A549 (cell line): ENCODE measurements at regions not wholly inside any gene's neighbourhood (a gene's known extent, or its start where the extent isn't known, plus 50 kb on each side); places are given as distances from the start of the nearest gene placed in this dataset.

Experiments used
- ATAC-seq, 2 experiments: fragments of 200-7000 bp in 1 of 2; fragments of >200 bp in 1 of 2; cut with Nextera tagmentation in 1 of 2; cut with Tn5 transposase in 1 of 2; 3 replicates each; pipeline versions ENCODE4 v1.8.0 to v1.9.1; 2018 to 2020; ENCODE audit warnings: mild to moderate bottlenecking in 1 of 2, moderate library complexity in 1 of 2
- CTCF ChIA-PET: fragments of 300-600 bp; sonication (Branson Sonifier 250); formaldehyde crosslinking; extraction: SDS; loops from one replicate; lab custom pipeline; 2021; ENCODE audit warnings: antibody characterized with exemption, inconsistent platforms; lab: Yijun Ruan, JAX
- POLR2A ChIA-PET: fragments of 350-600 bp; formaldehyde crosslinking; extraction: SDS; loops from one replicate; lab custom pipeline; 2021; ENCODE audit warnings: antibody characterized with exemption, inconsistent platforms; lab: Yijun Ruan, JAX
- DNase-seq, 2 experiments: peaks; one replicate each; pipeline versions ENCODE4 v3.0.0 to v3.0.0-alpha.2; 2011 to 2016; ENCODE audit warnings: low read depth in 1 of 2, low spot score in 1 of 2
- FAIRE-seq: peaks from 2 replicates; lab custom pipeline; 2011; peaks lifted over from hg19 to GRCh38; lab: Jason Lieb, UNC
- H3K27ac ChIP-seq, 2 experiments: fragments of >200 bp; sonication (Bioruptor Twin); formaldehyde crosslinking; 3 replicates each; pipeline ENCODE4 v1.5.1; 2016 to 2017
- H3K4me1 ChIP-seq: fragments of >200 bp; sonication (Bioruptor Twin); formaldehyde crosslinking; 3 replicates; pipeline ENCODE4 v1.6.1; 2016
- H3K4me2 ChIP-seq: fragments of >200 bp; sonication (Bioruptor Twin); formaldehyde crosslinking; 3 replicates; pipeline ENCODE4 v1.6.1; 2016
- H3K4me3 ChIP-seq: fragments of >200 bp; sonication (Bioruptor Twin); formaldehyde crosslinking; 3 replicates; pipeline ENCODE4 v1.5.1; 2016
- H3K9me3 ChIP-seq: fragments of >200 bp; sonication (Bioruptor Twin); formaldehyde crosslinking; 3 replicates; pipeline ENCODE4 v1.6.1; 2016
- ATOH8 ChIP-seq: fragments of 250-450 bp; sonication (Bioruptor Pico); IDR thresholded peaks from 2 replicates; pipeline ENCODE4 v1.5.0; 2020; ENCODE audit warnings: low read depth, mild to moderate bottlenecking, moderate library complexity
- CBX2 ChIP-seq: fragments of 200-600 bp; sonication (generic); IDR thresholded peaks from 2 replicates; pipeline ENCODE4 v1.6.1; 2016; ENCODE audit warnings: low read depth, mild to moderate bottlenecking, borderline replicate concordance
- CHD4 ChIP-seq: fragments of 200-600 bp; sonication (generic); IDR thresholded peaks from 2 replicates; pipeline ENCODE4 v1.6.1; 2016; ENCODE audit warnings: antibody characterized with exemption, mild to moderate bottlenecking, borderline replicate concordance
- E2F6 ChIP-seq: IDR thresholded peaks from 2 replicates; pipeline ENCODE4 v1.6.1; 2012; ENCODE audit warnings: low read depth, borderline replicate concordance
- EHF ChIP-seq: fragments of 250-450 bp; sonication (Bioruptor Pico); IDR thresholded peaks from 2 replicates; pipeline ENCODE4 v1.5.0; 2020; ENCODE audit warnings: mild to moderate bottlenecking
- ESRRA ChIP-seq: fragments of 150-350 bp; IDR thresholded peaks from 2 replicates; pipeline ENCODE4 v1.6.1; 2014; ENCODE audit warnings: mild to moderate bottlenecking, low read length, borderline replicate concordance
- FOSL2 ChIP-seq, 2 experiments: fragments of 450-650 bp in 1 of 2; fragments of >200 bp in 1 of 2; sonication (Bioruptor Twin) in 1 of 2; formaldehyde crosslinking; IDR thresholded peaks; 2 replicates each; pipeline versions ENCODE4 v1.5.0 to v1.6.1; 2016 to 2020; ENCODE audit warnings: mild to moderate bottlenecking in 1 of 2, moderate library complexity in 1 of 2
- HES2 ChIP-seq: fragments of >200 bp; sonication (Bioruptor Twin); formaldehyde crosslinking; IDR thresholded peaks from 2 replicates; pipeline ENCODE4 v1.6.1; 2016
- HEYL ChIP-seq: fragments of 250-450 bp; sonication (Bioruptor Pico); IDR thresholded peaks from 2 replicates; pipeline ENCODE4 v1.8.0; 2021; ENCODE audit warnings: mild to moderate bottlenecking, moderate library complexity
- JUN ChIP-seq, 2 experiments: fragments of >200 bp; sonication (Bioruptor Twin); formaldehyde crosslinking; IDR thresholded peaks; 2 replicates in 1 of 2; 3 replicates in 1 of 2; pipeline ENCODE4 v1.6.1; 2016 to 2017
- JUNB ChIP-seq: fragments of >200 bp; sonication (Bioruptor Twin); formaldehyde crosslinking; IDR thresholded peaks from 2 replicates; pipeline ENCODE4 v1.6.1; 2016
- KDM1A ChIP-seq: fragments of 200-600 bp; sonication (generic); IDR thresholded peaks from 2 replicates; pipeline ENCODE4 v1.6.1; 2016; ENCODE audit warnings: low read depth, mild to moderate bottlenecking
- NPAS2 ChIP-seq: fragments of 250-450 bp; sonication (Bioruptor Pico); IDR thresholded peaks from 2 replicates; pipeline ENCODE4 v1.8.0; 2022; ENCODE audit warnings: mild to moderate bottlenecking, moderate library complexity, borderline replicate concordance
- NR3C1 ChIP-seq: fragments of >200 bp; sonication (Bioruptor Twin); formaldehyde crosslinking; IDR thresholded peaks from 3 replicates; pipeline ENCODE4 v1.6.1; 2017
- RNF2 ChIP-seq: fragments of 200-600 bp; sonication (generic); IDR thresholded peaks from 2 replicates; pipeline ENCODE4 v1.6.1; 2016; ENCODE audit warnings: low read depth, mild to moderate bottlenecking, antibody characterized with exemption, moderate library complexity, borderline replicate concordance
- SREBF2 ChIP-seq: fragments of 450-650 bp; IDR thresholded peaks from 2 replicates; pipeline ENCODE4 v1.6.1; 2014; ENCODE audit warnings: mild to moderate bottlenecking, moderate library complexity
- TP53 ChIP-seq: fragments of 250-450 bp; sonication (Bioruptor Pico); IDR thresholded peaks from 2 replicates; pipeline ENCODE4 v1.5.0; 2021; ENCODE audit warnings: mild to moderate bottlenecking, moderate library complexity
- WGBS: methylation state at CpG from one replicate; pipeline ENCODE4 v1.1.6; 2017; ENCODE audit errors: missing lambda C conversion rate; 5-methylcytosine and 5-hydroxymethylcytosine counted together
- TF ChIP-seq, protein P1 (sequence below): IDR thresholded peaks from 2 replicates; pipeline ENCODE4 v1.6.1; 2012

DNA sequence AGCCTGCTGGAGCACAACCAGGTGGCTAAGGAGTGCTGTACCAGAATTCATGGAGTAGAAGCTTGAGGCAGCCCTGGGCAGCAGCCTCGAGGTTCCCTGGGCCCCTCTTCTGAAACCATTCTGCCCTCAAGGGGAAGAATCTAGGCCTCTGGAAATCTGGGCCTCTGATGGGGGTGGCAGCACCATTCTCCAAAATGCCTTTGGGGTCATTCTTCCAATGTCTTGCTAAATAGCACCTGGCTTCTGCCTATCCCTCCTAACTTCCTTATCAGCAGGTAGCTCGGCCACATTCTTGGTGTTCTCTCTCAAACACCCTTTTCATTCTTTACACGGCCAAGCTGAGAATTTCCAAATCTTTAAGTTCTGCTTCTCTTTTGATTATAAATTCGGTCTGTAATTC is 473.6 kb downstream of the BCOR start:
- FAIRE-seq (no peak), DNase-seq (no peak), ATAC-seq (no peak)
- no peak overlapping the region for H3K4me2 ChIP-seq
- 36% methylated on average over 3 of the region's 4 CpGs for whole genome bisulfite sequencing
- ChIA-PET POLR2A (no interaction called here), CTCF (no interaction called here)
- H3K27ac ChIP-seq, result no peak overlapping the region
- TF ChIP-seq CBX2, result no peak
- no peak overlapping the region for H3K4me3 ChIP-seq
- no peaks in the 10 kb centered on the region for H3K4me1 ChIP-seq
- no peaks in the 10 kb centered on the region for H3K9me3 ChIP-seq

- TF ChIP-seq E2F6 (no peak), ATOH8 (CRISPR knock-in tag) (no peak), RNF2 (no peak), NR3C1 (no peak), JUNB (no peak)
- TF ChIP-seq, protein P1, sequence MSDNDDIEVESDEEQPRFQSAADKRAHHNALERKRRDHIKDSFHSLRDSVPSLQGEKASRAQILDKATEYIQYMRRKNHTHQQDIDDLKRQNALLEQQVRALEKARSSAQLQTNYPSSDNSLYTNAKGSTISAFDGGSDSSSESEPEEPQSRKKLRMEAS, result no peak
- Histone ChIP-seq H3K4me2 (no peak overlapping the region), H3K9me3 (no peaks in the 10 kb centered on the region), H3K4me1 (no peaks in the 10 kb centered on the region), H3K27ac (no peak overlapping the region), H3K4me3 (no peak overlapping the region)
- FAIRE-seq, result no peak
- no peak for ATAC-seq
- ChIA-PET CTCF (no interaction called here), POLR2A (no interaction called here)
- 37% methylated on average over 4 of the region's 4 CpGs for WGBS
- DNase-seq, result no peak
These were observed 471.9 kb downstream of the BCOR start for GRCh38 chrX:39625810-39626209.

GRCh38 chrX:39626749-39627148 is 471.0 kb downstream of the BCOR start:
- no peak overlapping the region for H3K4me2 ChIP-seq
- H3K9me3 ChIP-seq, result no peaks in the 10 kb centered on the region
- POLR2A ChIA-PET, result no interaction called here
- TF ChIP-seq TP53 (CRISPR knock-in tag), result no peak
- TF ChIP-seq ESRRA, result no peak
- no peak for TF ChIP-seq NR3C1
- TF ChIP-seq, protein P1, result no peak
- TF ChIP-seq SREBF2, result no peak
- no peak for TF ChIP-seq NPAS2 (CRISPR knock-in tag)
- no peak for TF ChIP-seq JUN (IDR thresholded peaks at IDR 0.05)
- no peak for TF ChIP-seq FOSL2 (IDR thresholded peaks at IDR 0.05)
- no peak for TF ChIP-seq FOSL2 (CRISPR knock-in tag; IDR thresholded peaks at IDR 0.05)
- no peak for TF ChIP-seq EHF
- TF ChIP-seq CHD4, result no peak
- TF ChIP-seq E2F6, result no peak
- no peak for TF ChIP-seq HEYL (CRISPR knock-in tag)
- no peak for TF ChIP-seq HES2
- TF ChIP-seq KDM1A, result no peak
- TF ChIP-seq, all 56 proteins: peak for 0
- WGBS, result 32% methylated on average over 4 of the region's 7 CpGs
- Histone ChIP-seq H3K4me1 (no peaks in the 10 kb centered on the region), H3K4me3 (no peak overlapping the region), H3K27ac (no peak overlapping the region)
- CTCF ChIA-PET, result no interaction called here
- no peak for ATAC-seq
- DNase-seq, result no peak
- no peak for FAIRE-seq

DNA sequence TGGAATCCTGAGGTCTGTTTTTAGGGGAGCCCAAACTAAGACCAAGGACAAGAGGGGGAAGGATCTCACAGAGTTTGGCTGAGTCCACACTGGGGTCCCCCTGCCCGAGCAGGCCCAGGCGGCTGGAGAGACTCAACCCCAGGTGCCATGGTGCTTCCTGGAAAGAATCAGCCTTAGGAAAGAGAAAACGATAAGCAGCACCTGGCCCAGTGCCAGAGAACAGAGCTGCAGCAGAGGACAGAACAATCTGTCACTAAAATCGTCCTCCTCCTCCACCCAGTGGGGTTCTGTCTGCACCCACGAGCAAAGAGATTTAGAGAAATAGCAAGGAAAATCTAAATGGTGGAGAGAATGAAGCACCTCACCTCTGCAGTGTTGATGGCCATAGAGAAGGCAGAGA is 470.5 kb downstream of the BCOR start:
- WGBS, result 34% methylated on average over 4 of the region's 5 CpGs
- DNase-seq (no peak), FAIRE-seq (no peak), ATAC-seq (no peak)
- ChIA-PET POLR2A (no interaction called here), CTCF (no interaction called here)
- no peaks in the 10 kb centered on the region for H3K9me3 ChIP-seq
- no peaks in the 10 kb centered on the region for H3K4me1 ChIP-seq
- no peak overlapping the region for H3K4me3 ChIP-seq
- H3K4me2 ChIP-seq, result no peak overlapping the region
- H3K27ac ChIP-seq, result no peak overlapping the region
- TF ChIP-seq, protein P1, result no peak
- TF ChIP-seq SREBF2 (no peak), FOSL2 (IDR thresholded peaks at IDR 0.05) (no peak), FOSL2 (CRISPR knock-in tag; IDR thresholded peaks at IDR 0.05) (no peak)
